Activated T-cell treated with anti-CD3 and anti-CD28 coated beads, Interleukin-2, amount 50 U/mL, for 4 hours (primary cell): ENCODE measurements at regions not wholly inside any gene's neighbourhood (a gene's known extent, or its start where the extent isn't known, plus 50 kb on each side); places are given as distances from the start of the nearest gene placed in this dataset.
"Not testable (repeated sequence)": the region's sequence is repeated elsewhere in the genome, so short reads cannot be mapped to it uniquely, and the experiment has no call there.

Experiments used
- ATAC-seq, 2 donors: fragments of 200-7000 bp; cut with Tn5 transposase; one replicate each; pipeline ENCODE4 v1.10.0; 2021
- DNase-seq: peaks from one replicate; pipeline ENCODE4 v3.0.0-alpha.2; 2020
- H3K27me3 Mint-ChIP-seq: one replicate; pipeline ENCODE4 v1.8.0; 2021; ENCODE audit warnings: low read depth, mixed read lengths
- H3K36me3 Mint-ChIP-seq: one replicate; pipeline ENCODE4 v1.8.0; 2022; ENCODE audit warnings: mixed read lengths; ENCODE audit not compliant: insufficient read depth
- H3K4me1 Mint-ChIP-seq: one replicate; pipeline ENCODE4 v1.8.0; 2021; ENCODE audit warnings: low read depth, mixed read lengths
- H3K4me3 Mint-ChIP-seq: one replicate; pipeline ENCODE4 v1.8.0; 2021; ENCODE audit warnings: mild to moderate bottlenecking, moderate library complexity, mixed read lengths
- H3K9me3 Mint-ChIP-seq: one replicate; pipeline ENCODE4 v1.8.0; 2021; ENCODE audit warnings: mixed read lengths

- no peaks in the 10 kb centered on the region for H3K27me3 Mint-ChIP-seq
- ATAC-seq = no peak
- peaks cover 20% of the 10 kb centered on the region for H3K9me3 Mint-ChIP-seq
- no peak overlapping the region for H3K4me3 Mint-ChIP-seq
- no peaks in the 10 kb centered on the region for H3K36me3 Mint-ChIP-seq
- no peaks in the 10 kb centered on the region for H3K4me1 Mint-ChIP-seq
- DNase-seq = no peak
Measured at GRCh38 chr6:71080826-71081225, 124.0 kb upstream of the B3GAT2 start.

GRCh38 chr6:71082033-71082650 is 125.3 kb upstream of the B3GAT2 start:
- DNase-seq = no peak
- H3K36me3 Mint-ChIP-seq = no peaks in the 10 kb centered on the region
- no peak for ATAC-seq
- no peak overlapping the region for H3K4me3 Mint-ChIP-seq
- peaks cover 15% of the 10 kb centered on the region for H3K9me3 Mint-ChIP-seq
- no peaks in the 10 kb centered on the region for H3K4me1 Mint-ChIP-seq
- peaks cover 1% of the 10 kb centered on the region for H3K27me3 Mint-ChIP-seq

GRCh38 chr6:71083308-71083820 is 126.5 kb upstream of the B3GAT2 start:
- H3K36me3 Mint-ChIP-seq = no peaks in the 10 kb centered on the region
- no peak for DNase-seq
- no peak for ATAC-seq
- H3K9me3 Mint-ChIP-seq = peaks cover 7% of the 10 kb centered on the region
- H3K4me3 Mint-ChIP-seq = no peak overlapping the region
- no peaks in the 10 kb centered on the region for H3K4me1 Mint-ChIP-seq
- peaks cover 2% of the 10 kb centered on the region for H3K27me3 Mint-ChIP-seq

GRCh38 chr6:71088166-71088565 is 131.3 kb upstream of the B3GAT2 start:
- no peaks in the 10 kb centered on the region for H3K4me1 Mint-ChIP-seq
- H3K4me3 Mint-ChIP-seq = no peak overlapping the region
- DNase-seq (no peak), ATAC-seq (no peak)
- no peaks in the 10 kb centered on the region for H3K36me3 Mint-ChIP-seq
- H3K9me3 Mint-ChIP-seq = no peaks in the 10 kb centered on the region
- peaks cover 2% of the 10 kb centered on the region for H3K27me3 Mint-ChIP-seq

GRCh38 chr6:71090217-71090616 is 133.4 kb upstream of the B3GAT2 start:
- ATAC-seq = no peak
- Mint-ChIP-seq H3K4me1 (no peaks in the 10 kb centered on the region), H3K4me3 (no peak overlapping the region), H3K9me3 (no peaks in the 10 kb centered on the region), H3K36me3 (no peaks in the 10 kb centered on the region), H3K27me3 (peaks cover 4% of the 10 kb centered on the region)
- DNase-seq = no peak

GRCh38 chr6:71091167-71091566 is 134.3 kb upstream of the B3GAT2 start:
- no peaks in the 10 kb centered on the region for H3K9me3 Mint-ChIP-seq

GRCh38 chr6:71091956-71092355 is 135.1 kb upstream of the B3GAT2 start:
- H3K27me3 Mint-ChIP-seq = peaks cover 4% of the 10 kb centered on the region

More at GRCh38 chr6:71091167-71091566, 134.3 kb upstream of the B3GAT2 start:
- Mint-ChIP-seq H3K4me1 (no peaks in the 10 kb centered on the region), H3K27me3 (peaks cover 4% of the 10 kb centered on the region), H3K4me3 (no peak overlapping the region), H3K36me3 (no peaks in the 10 kb centered on the region)
- ATAC-seq (no peak), DNase-seq (no peak)

GRCh38 chr6:71097264-71097663 is 140.4 kb upstream of the B3GAT2 start:
- not testable (repeated sequence) for H3K4me3 Mint-ChIP-seq, H3K36me3 Mint-ChIP-seq, DNase-seq, H3K4me1 Mint-ChIP-seq, ATAC-seq, H3K27me3 Mint-ChIP-seq
- H3K9me3 Mint-ChIP-seq = peaks cover 16% of the 10 kb centered on the region

More at GRCh38 chr6:71091956-71092355, 135.1 kb upstream of the B3GAT2 start:
- Mint-ChIP-seq H3K9me3 (no peaks in the 10 kb centered on the region), H3K4me3 (no peak overlapping the region), H3K4me1 (no peaks in the 10 kb centered on the region), H3K36me3 (no peaks in the 10 kb centered on the region)
- DNase-seq = no peak
- no peak for ATAC-seq

- Mint-ChIP-seq H3K9me3 (peaks cover 16% of the 10 kb centered on the region), H3K4me1 (no peaks in the 10 kb centered on the region), H3K4me3 (no peak overlapping the region), H3K27me3 (peaks cover 11% of the 10 kb centered on the region), H3K36me3 (no peaks in the 10 kb centered on the region)
- no peak for DNase-seq
- ATAC-seq = no peak
Measured at GRCh38 chr6:71099649-71100048, 142.8 kb upstream of the B3GAT2 start.

GRCh38 chr6:71103130-71103529 is 146.3 kb upstream of the B3GAT2 start:
- Mint-ChIP-seq H3K9me3 (peaks cover 16% of the 10 kb centered on the region), H3K4me3 (no peak overlapping the region), H3K4me1 (no peaks in the 10 kb centered on the region), H3K36me3 (no peaks in the 10 kb centered on the region), H3K27me3 (peaks cover 16% of the 10 kb centered on the region)
- no peak for ATAC-seq
- DNase-seq = no peak

GRCh38 chr6:71103641-71104040 is 146.8 kb upstream of the B3GAT2 start:
- Mint-ChIP-seq H3K27me3 (peaks cover 16% of the 10 kb centered on the region), H3K4me1 (no peaks in the 10 kb centered on the region), H3K9me3 (peaks cover 16% of the 10 kb centered on the region), H3K4me3 (no peak overlapping the region), H3K36me3 (no peaks in the 10 kb centered on the region)
- DNase-seq (no peak), ATAC-seq (no peak)

GRCh38 chr6:71106276-71106675 is 149.4 kb upstream of the B3GAT2 start:
- Mint-ChIP-seq H3K36me3 (no peaks in the 10 kb centered on the region), H3K27me3 (peaks cover 16% of the 10 kb centered on the region), H3K4me1 (no peaks in the 10 kb centered on the region), H3K9me3 (no peaks in the 10 kb centered on the region), H3K4me3 (no peak overlapping the region)
- ATAC-seq (no peak), DNase-seq (no peak)

GRCh38 chr6:71107911-71108420 is 151.1 kb upstream of the B3GAT2 start:
- H3K36me3 Mint-ChIP-seq = no peaks in the 10 kb centered on the region
- no peaks in the 10 kb centered on the region for H3K4me1 Mint-ChIP-seq
- H3K27me3 Mint-ChIP-seq = peaks cover 14% of the 10 kb centered on the region
- no peak for ATAC-seq
- no peaks in the 10 kb centered on the region for H3K9me3 Mint-ChIP-seq
- no peak overlapping the region for H3K4me3 Mint-ChIP-seq
- no peak for DNase-seq

- no peak for DNase-seq
Measured at GRCh38 chr6:71114544-71114943, 157.7 kb upstream of the B3GAT2 start.

GRCh38 chr6:71114986-71115385 is 158.1 kb upstream of the B3GAT2 start:
- Mint-ChIP-seq H3K9me3 (peaks cover 17% of the 10 kb centered on the region), H3K4me1 (no peaks in the 10 kb centered on the region), H3K4me3 (no peak overlapping the region), H3K36me3 (no peaks in the 10 kb centered on the region), H3K27me3 (peaks cover 4% of the 10 kb centered on the region)
- no peak for ATAC-seq
- no peak for DNase-seq

More at GRCh38 chr6:71114544-71114943, 157.7 kb upstream of the B3GAT2 start:
- Mint-ChIP-seq H3K27me3 (peaks cover 4% of the 10 kb centered on the region), H3K4me3 (no peak overlapping the region), H3K36me3 (no peaks in the 10 kb centered on the region), H3K4me1 (no peaks in the 10 kb centered on the region), H3K9me3 (peaks cover 13% of the 10 kb centered on the region)
- no peak for ATAC-seq
